ENCODE measurements at regions not wholly inside any gene's neighbourhood (a gene's known extent, or its start where the extent isn't known, plus 50 kb on each side); places are given as distances from the start of the nearest gene placed in this dataset.
"Not testable (repeated sequence)": the region's sequence is repeated elsewhere in the genome, so short reads cannot be mapped to it uniquely, and the experiment has no call there.

GRCh38 chr18:76005632-76006208, 489.3 kb downstream of the ZNF516 start:
- no peak for DNase-seq

- not testable (repeated sequence) for DNase-seq
Measured at GRCh38 chr18:75987913-75988312, 507.1 kb downstream of the ZNF516 start.

GRCh38 chr18:75984853-75985252, 510.2 kb downstream of the ZNF516 start:
- no peak for DNase-seq

DNA sequence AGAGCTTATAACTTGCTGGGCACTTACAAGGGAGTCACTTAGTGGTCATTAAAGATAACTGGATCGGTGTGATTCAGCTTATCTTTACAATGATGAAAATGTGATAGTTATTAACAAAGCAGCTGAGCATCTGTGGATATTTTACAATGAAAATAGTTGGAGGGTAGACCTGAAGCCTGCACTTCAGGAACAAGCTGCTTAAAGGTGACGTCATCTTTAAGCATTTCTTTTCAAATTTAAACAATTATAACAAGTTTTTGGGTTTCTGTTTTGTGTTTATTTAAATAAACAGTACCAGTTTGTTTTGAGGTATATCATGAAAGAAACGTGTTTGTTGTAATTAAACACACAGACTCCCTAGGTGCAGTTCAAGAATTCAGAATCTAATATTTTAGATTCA, 513.9 kb downstream of the ZNF516 start:
- DNase-seq = no peak

- no peak for DNase-seq
Measured at GRCh38 chr18:75977081-75977480, 518.0 kb downstream of the ZNF516 start.

DNA sequence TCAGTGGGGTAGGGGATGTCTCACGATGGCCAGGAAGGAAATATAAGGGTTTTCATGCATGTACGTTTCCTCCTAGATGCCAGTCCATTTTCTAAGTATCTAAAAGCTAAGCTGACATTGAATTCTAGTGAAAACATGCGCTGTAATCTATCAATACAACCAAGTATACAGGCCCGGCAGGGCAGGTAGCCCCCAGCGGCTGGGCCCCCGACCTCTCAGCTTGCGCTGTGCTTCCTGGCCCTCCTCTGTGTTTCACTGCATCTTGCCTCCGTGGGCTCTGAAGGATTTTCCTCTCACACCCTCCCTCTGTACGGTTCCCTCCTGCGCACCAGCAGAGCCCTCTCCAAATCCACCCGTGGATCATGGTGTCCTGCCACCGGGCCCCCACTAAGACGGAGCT, 524.8 kb downstream of the ZNF516 start:
- DNase-seq = no peak

GRCh38 chr18:75966431-75966830, 528.6 kb downstream of the ZNF516 start:
- no peak for DNase-seq

- DNase-seq = no peak
Measured at GRCh38 chr18:75962036-75962572, 532.9 kb downstream of the ZNF516 start.

GRCh38 chr18:75960356-75960755, 532.9 kb upstream of the SMIM21 start:
- DNase-seq = not testable (repeated sequence)

DNA sequence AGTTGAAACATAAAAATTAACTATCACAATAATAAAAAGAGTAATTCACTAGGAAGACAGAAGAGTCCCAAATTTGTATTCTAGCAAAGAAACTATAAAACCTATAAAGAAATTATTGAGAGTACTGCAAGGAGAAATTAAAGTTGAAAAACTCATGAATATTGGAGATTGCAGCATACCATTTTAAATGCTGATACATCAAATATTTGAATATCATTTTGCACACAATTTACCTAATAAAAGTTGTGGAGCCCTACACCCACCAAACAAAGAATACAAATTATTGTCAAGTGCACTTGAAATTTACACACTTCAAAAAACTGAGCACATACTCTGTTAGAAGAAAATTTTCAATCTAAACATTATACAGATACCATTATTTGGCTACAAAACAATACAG, 531.6 kb upstream of the SMIM21 start:
- DNase-seq = no peak

DNA sequence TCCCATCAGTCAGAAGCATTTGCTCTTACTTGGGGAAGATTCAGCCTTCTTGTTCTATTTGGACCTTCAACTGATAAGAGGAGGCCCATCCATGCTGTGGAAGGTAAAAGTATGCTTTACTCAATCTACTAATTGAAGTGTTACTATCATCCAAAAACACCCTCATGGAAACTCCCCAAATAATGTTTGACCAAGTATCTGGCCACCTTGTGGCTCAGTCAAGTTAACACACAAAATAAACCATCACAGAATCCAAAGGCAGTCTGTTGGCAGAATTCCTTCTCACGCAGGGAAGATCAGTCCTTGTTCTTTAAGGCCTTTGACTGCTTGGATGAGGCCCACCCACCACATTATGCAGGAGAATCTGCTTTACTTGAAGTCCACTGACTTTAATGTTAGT, 531.2 kb upstream of the SMIM21 start:
- DNase-seq = no peak

DNA sequence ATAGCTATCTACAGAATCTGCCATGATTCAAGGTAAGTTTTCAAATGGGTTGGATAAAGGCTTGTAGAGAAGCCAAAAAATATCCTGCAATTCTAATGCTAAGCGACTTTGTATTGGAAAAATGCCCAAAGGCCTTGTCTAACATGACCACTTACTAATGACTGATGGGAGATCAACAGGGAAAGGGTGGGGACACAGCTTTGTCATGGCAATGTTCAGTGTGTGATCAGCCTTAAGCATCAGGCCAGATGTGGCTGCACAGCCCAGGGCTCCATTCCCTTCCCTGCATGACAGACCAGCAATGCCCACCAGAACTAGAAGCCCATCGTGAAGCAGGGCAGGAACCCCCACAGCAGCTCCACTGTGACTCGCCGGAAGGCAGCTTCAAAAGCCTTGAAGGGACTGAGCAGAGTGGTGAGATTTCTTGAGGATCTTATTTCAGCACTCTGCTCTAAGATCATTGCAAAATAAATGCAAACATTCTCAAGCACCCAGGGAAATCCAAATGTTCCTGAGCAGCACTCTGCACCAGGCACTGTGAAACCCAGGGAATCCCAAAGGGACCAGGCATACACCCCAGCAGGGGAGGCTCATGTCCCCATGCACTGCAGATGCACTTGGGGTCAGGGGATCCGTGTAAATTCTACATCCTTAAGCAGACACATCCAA, 517.9 kb upstream of the SMIM21 start:
- no peak for DNase-seq

DNA sequence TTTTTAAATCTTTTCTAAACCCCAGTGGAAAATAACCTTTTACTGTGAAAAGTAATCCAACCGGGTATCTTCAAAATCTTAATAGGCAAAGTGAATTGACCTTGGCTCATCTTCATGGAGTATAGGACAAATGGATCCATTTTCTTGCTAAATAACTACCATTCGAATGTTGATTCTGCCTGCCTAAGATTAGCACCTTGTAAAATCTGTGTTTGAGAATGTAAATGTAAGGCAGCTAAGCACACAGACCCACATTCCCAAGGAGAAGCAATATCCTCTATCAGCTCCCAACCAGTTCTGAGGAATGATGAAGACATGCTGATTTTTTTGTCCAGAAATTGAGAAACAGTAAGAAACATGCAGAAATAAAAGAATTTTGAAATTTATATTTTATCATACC, 509.8 kb upstream of the SMIM21 start:
- DNase-seq = no peak

DNA sequence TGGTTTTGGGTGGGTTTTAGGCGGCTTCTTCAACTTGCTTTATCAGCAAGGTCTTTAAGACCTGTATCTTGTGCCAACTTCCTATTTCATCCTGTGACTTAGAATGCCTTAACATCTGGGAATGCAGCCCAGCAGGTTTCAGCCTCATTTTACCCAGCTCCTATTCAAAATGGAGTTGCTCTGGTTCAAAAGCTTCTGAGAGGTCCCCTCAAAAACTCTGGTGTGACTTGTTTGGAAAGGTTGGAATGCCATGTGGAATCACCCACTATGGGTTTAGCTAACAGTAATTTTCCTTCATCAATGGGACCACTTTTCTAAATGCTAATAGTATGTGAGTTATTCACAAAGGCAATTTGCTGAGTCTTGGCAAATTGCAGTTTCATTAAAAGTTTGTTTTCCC, 509.4 kb upstream of the SMIM21 start:
- no peak for DNase-seq

GRCh38 chr18:75931079-75931478, 503.6 kb upstream of the SMIM21 start:
- DNase-seq = no peak

GRCh38 chr18:75928706-75929105, 501.2 kb upstream of the SMIM21 start:
- DNase-seq = no peak

DNA sequence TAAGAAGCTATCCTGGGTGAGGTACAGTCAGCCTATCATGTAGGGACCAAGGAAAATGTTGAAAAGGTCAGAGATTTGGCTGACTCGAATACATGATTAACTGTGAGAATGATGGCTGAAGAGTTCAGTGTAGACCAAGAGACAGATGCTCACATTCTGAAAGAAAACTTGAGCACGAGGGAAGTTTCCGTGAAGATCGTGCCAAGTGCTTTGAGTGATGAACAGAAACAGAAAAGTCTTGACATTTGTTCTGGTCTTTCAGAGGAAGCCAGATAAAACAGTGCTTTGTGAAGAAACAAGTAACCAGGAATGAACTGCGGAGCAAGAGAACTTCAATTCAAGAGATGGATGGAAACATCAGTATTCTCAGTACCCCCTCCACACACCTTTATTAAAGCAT, 500.3 kb upstream of the SMIM21 start:
- no peak for DNase-seq

- no peak for DNase-seq
Measured at GRCh38 chr18:75926811-75927210, 499.3 kb upstream of the SMIM21 start.

- no peak for DNase-seq
Measured at GRCh38 chr18:75923169-75923568, 495.7 kb upstream of the SMIM21 start.

GRCh38 chr18:75916624-75916982, 489.1 kb upstream of the SMIM21 start:
- DNase-seq = no peak

DNA sequence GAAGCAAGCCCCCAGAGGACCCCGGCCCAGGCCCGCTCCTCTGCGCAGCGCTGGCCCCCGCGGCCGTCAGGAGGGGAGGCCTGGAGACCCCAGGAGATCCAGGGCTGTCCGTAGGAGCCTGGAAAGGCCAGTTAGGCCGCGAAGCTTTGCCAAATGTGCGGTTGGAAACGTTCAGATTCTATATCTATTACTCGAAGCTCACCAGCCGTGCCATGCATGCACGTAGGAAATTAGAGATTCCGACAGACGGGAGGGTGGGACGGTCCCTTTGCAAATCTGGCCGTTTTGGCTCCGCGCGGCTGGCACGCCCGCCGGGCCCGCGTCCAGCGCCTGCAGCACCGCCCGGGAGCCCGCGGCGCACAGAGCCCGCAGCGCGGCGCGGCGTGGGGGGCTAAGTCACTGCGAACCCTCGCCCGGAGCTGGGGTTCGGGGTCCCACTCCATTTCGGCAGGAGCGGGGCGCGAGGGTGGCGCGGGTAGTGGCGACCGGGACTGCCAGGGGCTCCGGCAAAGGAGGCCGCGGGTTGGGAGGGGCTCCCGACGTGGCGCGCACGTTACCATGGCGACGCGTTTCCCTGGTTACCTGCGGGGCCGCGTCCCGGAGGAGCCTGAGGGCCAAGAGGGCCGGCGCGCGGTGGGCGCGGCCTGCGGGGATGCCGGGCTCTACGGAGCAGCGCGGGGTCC, 488.6 kb upstream of the SMIM21 start:
- no peak for DNase-seq

- DNase-seq = no peak
Measured at GRCh38 chr18:75912829-75913228, 485.3 kb upstream of the SMIM21 start.

DNA sequence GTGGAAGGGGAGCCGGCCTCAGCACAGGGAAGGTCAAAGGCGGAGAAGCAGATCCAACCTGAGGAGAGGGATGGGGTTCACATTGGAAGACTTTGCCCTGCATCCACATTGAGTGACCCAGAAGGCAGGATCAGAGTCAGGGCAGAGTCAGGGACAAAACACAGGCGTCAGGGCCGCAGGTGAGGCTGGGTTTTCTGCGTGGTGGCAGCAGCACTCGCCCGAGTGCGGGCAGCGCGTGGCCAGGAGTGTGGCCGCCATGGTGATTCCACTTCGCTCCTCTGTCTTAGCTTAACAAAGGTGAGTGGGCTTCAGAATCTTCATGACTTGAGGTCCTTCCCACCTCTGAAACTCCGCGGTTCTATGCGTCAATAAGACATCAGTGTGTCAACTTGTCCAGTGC, 476.9 kb upstream of the SMIM21 start:
- no peak for DNase-seq

DNA sequence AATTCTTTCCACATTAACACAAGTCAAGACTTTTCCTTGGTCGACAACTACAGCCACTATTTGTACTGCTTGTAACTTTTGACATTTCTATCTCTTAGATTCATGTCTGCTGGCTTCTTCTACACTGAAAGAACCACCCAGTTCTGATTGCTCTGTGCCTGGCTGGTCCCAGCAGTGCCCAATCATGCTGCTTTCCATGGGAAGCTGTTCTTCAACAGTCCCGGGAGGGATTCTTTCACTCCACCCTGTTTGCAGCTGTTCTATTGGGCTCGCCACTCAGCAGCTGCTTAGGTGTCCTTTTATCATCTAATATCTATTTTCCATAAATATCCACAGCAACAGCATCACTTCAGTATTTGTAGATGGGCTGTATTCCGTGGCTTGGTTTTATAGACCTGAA, 471.1 kb upstream of the SMIM21 start:
- DNase-seq = no peak
